Stomach (tissue), 4 donors: ENCODE measurements at regions not wholly inside any gene's neighbourhood (a gene's known extent, or its start where the extent isn't known, plus 50 kb on each side); places are given as distances from the start of the nearest gene placed in this dataset.

ENCODE experiments used
- CTCF ChIP-seq, 7 experiments: fragments of 450-650 bp in 4 of 7; fragments of 200-600 bp in 3 of 7; sonication (generic) in 3 of 7; IDR thresholded peaks; one replicate each; pipeline ENCODE4 v1.5.1; 2016 to 2019; ENCODE audit warnings: antibody characterized with exemption in 7 of 7, control low read depth in 2 of 7, mild to moderate bottlenecking in 1 of 7
- POLR2AphosphoS5 ChIP-seq, 3 donors: sonication (generic); formaldehyde crosslinking; IDR thresholded peaks; one replicate each; pipeline ENCODE4 v1.6.1; 2016; ENCODE audit warnings: antibody characterized with exemption in 3 of 3

- TF ChIP-seq CTCF (IDR thresholded peaks at IDR 0.05) (no peak), POLR2AphosphoS5 (IDR thresholded peaks at IDR 0.05) (no peak)
Measured at GRCh38 chr10:78377356-78377755, 343.7 kb downstream of the RPS24 start.
